DMS 273 (cell line): ENCODE measurements at regions not wholly inside any gene's neighbourhood (a gene's known extent, or its start where the extent isn't known, plus 50 kb on each side); places are given as distances from the start of the nearest gene placed in this dataset.
A peak's percentile ranks its signal among the peaks of the same experiment; 100 is the strongest.

Experiments
- DNase-seq: peaks from one replicate; lab custom pipeline; 2025; ENCODE audit not compliant: unreplicated experiment; lab: John Stamatoyannopoulos, UW

DNA sequence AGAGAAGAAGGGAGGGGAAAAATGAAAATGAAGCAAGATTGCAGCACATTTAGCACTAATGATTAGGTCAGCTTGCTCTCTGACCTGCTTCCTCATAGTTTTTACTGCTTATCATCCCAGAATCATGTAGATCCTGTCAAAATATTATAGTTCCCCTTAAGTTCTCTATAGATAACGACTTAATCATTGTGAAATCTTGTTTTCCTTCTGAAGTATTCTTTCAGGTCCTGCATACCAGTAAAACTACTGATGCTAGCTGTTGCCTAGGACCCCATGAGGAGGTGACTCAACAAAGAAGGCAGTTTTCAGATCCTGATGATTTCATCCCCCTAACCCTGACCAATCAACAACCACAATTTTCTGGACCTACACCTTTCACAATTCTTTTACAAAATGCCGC is 1131.7 kb downstream of the SLITRK5 start:
- DNase-seq = no peak

DNA sequence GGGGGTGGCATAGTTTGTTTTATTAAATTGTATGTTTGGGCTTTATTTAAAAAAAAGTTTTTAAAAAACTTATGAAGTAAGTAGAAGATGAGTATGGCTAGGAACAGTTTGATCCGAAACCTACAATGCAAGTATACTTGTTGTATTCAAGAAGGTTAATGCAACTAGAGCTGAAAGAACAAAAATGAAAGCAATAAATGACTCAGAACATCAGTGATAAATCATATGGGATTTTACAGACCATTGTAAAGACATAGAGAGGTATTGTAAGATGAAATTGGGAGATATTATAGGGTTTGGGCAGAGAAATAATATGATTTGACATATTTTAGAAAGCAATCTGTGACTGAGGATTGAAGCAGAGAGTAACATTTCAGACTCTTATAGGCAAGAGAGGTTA is 1135.3 kb downstream of the SLITRK5 start:
- no peak for DNase-seq

DNA sequence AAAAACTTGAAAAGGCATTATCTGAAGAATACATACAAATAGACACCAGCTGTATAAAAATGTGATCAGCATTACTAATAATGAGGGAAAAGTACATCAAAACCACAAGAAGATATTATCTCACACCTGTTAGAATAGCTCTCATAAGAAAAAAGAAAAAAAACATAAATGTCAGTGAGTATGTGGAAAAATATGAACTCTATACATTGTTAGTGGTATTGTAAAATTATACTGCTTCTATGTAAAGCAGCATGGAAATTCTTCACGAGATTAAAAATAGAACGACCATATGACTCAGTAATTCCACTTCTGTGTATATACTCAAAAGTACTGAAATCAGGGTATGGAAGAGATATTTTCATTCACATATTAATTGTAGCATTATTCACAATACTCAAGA is 1146.4 kb downstream of the SLITRK5 start:
- DNase-seq = no peak

DNA sequence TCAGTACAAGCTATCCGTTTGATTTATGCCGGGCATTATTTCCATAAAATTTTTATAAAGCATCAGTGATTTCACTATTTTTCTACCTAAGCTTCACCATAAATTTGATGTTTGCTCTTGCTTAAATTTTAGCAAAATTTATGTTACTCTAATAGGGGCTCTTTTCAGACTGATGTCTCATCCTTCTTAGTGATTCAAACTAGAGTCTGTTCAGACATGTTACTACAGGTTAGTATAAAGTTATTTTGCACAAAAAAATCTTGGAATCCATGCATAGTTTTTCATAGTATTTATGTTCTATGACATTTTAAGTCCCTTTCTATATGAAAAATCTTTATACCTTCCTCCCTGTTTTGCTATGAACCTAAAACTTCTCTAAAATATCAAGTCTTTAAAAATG is 1151.9 kb downstream of the SLITRK5 start:
- DNase-seq = no peak

DNA sequence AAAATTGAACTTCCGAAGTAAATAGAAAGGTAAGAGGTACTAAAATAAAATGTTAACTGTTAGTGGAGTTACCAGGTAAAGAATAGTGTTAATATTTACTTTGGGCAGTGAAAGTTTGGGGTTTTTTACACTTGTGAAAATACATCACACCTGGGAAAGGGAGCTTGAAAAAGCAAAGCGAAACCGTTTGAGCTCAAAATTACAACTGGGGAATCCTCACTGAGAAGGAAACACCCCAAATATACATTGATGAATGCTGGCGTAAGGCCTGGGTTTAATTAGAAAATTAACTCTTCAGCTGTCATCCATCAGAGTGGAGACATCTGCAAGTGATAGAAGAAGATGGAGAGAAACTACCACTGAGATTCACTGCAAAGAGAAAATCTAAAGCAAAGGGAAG is 1153.0 kb downstream of the SLITRK5 start:
- no peak for DNase-seq

DNA sequence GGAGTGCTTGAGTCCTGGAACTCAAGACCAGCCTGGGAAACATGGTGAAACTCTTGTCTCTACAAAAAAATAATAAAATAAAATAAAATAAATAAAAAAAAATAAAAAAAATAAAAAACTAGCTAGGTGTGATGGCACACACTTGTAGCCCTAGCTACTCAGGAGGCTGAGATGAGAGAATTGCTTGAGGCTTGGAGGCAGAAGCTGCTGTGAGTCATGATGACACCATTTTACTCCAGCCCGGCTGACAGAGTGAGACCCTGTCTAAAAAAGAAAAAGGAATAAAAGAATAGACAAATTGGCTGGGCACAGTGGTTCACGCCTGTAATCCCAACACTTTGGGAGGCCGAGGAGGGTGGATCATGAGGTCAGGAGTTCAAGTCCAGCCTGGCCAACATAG is 1168.9 kb downstream of the SLITRK5 start:
- no peak for DNase-seq

DNA sequence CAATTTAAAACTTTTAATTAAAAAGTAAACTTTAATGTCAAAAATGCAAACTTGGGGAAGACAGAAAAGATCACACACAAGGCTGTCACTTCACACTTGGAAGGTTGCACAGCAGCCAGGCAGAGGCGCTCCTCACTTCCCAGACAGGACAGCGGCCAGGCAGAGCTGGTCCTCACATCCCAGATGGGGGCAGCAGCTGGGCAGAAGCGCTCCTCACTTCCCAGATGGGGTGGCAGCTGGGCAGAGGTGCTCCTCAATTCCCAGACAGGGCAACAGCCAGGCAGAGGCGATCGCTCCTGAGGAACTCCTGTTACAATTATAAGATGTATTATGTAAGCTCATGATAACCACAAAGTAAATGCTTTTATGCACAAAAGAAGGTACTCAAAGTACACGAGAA is 1181.1 kb downstream of the SLITRK5 start:
- peak; percentile 2 for DNase-seq

DNA sequence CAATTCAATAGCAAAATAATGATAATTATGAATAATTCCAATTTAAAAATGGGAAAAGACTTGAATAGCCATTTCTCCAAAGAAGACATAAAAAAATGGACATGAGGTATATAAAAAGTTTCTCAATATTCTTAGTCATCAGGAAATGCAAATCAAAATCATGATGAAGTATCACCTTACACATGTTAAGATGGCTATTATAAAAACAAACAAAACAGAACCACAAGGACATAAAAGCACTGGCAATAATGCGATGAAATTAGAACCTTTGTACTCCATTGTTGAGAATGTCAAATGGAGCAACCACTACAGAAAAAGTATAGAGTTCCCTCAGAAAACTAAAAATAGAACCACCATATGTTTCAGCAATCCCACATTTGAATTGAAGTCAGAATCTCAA is 1186.1 kb downstream of the SLITRK5 start:
- DNase-seq = no peak

DNA sequence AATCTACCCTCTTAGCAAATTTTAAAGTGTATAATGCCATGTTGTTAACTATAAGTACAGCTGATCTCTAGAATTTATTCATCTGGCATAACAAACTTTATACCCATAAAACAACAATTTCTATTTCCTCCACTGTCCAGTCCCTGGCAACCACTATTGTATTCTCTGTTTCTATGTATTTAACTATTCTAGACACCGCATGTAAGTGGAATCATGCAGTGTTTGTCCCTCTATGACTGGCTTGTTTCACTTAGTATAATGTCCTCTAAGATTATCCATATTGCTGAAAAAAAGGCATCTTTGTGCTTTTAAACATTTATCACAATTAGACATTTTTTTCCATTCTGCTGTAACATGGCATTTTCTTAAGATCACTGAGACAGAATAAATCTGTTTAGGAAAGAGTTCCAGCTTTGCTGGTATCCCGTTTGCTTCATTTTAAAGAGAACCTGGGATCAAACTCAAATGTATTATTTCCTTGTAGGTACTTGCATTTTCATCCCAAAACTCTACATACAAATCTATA is 1191.0 kb downstream of the SLITRK5 start:
- no peak for DNase-seq

DNA sequence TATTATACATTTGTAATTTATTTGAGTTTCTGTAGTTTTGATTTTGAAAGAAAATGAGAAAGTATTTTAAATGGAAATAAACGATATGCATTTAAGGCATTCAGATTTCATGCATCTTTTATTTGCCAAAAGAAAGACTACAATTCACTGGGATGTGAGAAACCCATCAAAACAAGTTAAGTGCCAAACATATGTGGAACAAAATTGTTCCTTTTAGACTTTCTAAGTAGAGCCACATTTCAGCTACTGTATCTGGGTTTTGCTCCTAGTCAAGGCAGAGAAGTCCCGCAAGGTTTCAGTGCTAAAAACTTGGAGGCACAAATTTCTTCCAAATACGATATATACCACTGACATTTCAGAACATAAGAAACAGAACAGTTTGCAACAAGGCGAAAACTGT is 1191.9 kb downstream of the SLITRK5 start:
- DNase-seq = no peak

DNA sequence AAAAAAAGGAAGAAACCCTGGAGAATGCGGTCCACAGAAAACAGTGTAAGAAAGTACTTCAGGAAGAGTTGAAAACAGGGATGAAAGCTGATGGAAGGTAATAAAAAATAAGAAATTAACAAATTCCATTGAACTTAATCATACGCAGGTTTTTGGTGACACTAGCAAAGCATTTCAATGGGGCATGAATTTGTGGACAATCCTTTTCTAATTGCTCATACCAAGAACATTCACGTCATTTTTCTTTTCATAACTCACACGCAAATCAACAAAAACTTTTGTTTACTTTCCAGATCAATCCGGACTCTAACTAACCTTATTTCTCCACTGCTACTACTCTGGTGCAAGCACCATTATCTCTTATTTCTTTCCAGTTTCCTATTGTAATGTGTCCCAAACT is 1195.0 kb downstream of the SLITRK5 start:
- DNase-seq = no peak

DNA sequence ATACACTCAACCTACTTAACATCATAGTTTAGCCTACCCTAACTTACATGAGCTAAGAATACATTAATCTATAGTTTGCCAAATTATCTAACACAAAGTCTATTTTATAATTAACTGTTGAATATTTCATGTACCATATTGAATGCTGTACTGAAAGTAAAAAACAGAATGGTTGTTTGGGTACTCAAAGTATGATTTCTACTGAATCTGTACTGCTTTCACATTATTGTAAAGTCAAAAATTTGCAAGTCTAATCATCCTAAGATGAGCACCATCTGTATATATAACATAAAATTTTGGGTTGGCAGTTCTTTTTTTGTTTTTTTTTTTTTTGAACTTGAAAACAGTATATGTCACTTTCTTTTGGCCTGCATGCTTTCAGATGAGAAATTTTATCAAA is 1212.6 kb downstream of the SLITRK5 start:
- DNase-seq = no peak

DNA sequence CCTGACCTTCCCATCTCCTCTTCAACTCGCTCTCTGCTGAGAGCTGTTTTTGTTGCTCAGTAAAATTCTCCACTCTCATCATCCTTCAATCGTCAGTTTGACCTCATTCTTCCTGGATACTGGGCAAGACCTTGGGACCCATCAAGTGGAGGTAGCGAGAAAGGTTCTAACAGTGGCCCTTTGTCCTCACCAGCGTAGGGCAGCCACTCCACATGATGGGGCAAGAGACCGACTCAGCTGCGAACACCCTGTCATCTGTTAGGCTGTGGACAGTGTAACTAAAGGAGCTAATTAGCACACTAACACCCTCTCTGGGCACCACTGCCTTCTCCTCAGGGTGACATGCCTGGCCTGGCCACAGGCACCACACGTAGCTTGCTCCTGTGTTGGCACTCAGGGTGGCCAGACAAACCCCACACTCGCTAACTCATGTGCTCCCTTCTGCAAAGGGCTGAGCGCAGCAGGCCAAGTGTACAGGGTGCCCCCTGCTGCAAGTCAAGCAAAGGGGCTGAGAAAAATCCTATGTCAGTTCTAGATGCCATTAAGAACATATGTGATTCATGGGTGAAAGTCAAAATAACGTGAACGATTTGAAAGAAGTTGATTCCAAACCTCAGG is 1216.0 kb downstream of the SLITRK5 start:
- no peak for DNase-seq

DNA sequence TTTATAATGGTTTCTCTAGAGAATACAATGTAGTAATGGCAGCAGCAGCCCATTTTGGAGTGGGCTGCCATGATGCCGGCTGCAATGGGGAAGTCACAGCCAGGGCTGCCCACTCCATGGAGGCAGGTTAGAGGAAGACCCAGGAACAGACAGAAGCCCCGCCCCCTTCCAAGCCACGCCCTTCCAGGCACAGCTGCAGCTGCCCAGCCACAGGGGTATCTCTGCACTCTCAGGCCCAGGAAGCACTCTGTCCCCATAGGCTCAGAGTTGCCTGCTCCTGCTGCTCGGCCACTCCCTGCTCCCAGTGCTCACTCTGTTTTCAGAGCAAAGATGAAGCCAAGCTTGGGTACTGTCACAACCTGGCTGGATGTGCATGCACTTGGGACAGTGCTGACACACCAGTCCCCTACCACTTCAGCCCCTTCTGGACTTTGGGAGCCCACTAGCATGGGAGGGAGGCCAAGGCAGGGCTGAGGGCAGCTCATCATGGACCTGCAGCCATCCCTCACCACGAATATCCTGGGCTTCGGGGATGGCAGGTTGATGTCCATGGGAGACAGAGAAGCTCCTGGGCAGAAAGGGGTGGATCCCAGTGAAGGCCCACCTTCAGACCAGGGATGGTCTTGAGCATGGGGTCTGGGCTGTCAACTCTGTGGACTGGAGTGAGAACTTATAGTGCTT is 1224.2 kb downstream of the SLITRK5 start:
- peak; percentile 0 for DNase-seq

DNA sequence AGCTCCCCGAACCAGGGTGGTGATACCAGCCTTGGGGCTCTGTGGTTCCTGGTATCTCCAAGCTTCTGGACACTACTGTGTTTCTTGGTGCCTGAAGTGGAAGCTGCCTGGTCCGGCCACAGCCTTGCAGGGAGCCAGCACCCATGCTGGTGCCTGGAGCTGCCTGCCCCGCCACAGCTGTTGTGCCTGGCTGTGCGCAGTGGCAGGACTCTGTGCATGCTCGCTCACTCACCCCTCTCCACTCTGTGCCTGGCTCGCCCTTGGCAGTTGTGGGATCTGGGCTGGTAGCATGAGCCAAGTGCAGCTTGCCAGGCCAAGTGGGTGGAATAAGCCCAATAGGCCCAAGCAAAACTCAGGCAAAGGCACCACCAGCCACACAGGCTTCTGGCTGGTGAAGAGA is 1225.3 kb downstream of the SLITRK5 start:
- DNase-seq = no peak

DNA sequence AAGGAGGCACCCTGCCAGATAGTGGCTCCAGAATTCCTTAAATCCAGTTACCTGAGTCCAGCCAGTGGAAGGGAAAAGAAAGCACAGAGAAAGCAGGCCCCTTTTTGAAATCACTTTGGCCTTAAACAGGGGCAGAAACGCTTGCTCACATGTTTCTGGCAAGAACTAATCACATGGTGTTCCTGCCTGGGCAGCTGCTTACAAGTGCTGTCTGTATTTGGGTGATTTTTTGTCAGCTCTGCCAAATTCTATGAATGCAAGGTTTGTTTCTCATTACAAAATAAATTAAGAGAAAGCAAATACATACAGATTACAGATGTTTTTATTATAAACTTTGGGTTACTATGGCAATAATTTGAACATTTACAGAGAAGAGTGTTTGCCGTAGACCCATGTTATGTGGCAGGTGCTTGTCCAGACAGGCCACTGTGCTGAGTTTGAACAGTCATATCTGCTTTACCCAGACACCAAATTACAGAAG is 1237.8 kb downstream of the SLITRK5 start:
- DNase-seq = no peak

DNA sequence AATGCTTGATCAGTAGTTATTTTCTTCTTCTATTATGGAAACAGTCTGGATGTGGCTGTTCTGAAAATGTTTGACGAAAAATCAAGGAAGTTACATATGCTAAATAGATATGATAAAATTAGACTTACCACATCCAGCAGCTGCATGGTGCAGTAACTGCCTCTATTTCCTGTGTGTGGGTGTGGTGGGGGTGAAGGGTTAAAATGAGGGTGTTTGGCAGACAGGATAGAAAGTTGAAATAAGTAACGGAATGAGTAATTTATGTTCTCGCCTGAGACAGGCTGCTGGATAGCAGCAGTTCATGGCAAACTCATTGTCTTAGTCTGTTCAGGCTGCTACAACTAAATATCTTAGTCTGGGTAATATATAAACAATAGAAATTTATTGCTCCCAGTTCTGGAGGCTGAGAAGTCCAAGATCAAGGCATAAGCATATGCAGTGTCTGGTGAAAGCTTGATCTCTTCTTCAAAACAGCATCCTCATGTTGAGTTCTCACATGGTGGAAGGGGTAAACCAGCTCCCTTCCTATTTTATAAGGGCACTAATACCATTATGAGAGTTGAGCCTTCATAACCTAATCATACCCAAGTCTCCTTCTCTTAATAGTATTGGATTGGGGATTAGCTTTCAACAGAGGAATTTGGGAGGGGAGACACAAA is 1248.9 kb downstream of the SLITRK5 start:
- no peak for DNase-seq

DNA sequence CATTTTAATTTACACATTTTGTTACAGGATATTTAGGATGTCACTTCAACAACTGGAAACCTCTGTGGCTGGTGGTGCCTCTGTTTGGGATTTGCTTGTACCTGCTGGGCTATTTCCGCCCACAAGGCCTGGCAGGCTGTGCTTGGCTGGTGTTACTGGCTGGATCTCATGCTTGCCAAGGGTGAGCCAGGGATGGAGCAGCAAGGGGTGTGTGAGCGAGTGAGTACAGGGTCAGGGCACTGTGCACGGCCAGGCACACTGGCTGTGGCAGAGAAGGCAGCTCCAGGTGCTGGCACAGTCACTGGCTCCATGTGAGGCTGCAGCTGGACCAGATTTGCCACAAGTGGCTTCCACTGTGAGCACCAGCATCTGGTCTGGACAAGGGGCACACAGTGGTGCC is 1254.8 kb downstream of the SLITRK5 start:
- no peak for DNase-seq

DNA sequence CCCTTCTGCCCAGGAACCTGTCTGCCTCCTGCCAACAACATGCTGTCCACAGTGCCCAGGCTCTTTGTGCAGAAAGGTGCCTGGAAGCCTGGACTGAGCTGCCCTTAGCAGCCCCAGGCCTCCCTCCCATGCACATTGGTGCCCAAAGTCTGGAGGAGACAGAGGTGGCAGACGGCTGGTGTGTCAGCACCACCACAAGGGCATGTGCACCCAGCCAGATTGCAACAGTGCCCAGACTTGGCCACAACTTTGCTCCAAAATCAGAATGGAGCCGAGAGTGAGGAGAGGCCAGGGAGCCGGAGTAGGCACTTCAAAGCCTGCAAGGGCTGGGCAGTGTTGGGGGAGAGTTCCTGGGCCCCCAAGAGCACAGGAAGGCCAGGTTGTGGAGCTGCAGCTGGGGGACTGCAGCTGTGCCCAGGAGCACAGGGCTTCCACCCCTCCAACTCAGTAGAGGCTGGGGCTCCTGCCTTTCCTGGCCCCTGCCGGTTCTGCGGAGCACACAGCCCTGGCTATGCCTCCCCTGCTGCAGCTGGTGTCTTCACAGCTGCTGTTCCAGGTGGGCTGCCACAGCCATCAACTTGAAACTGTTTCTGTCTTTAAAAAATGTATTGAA is 1255.8 kb downstream of the SLITRK5 start:
- no peak for DNase-seq

DNA sequence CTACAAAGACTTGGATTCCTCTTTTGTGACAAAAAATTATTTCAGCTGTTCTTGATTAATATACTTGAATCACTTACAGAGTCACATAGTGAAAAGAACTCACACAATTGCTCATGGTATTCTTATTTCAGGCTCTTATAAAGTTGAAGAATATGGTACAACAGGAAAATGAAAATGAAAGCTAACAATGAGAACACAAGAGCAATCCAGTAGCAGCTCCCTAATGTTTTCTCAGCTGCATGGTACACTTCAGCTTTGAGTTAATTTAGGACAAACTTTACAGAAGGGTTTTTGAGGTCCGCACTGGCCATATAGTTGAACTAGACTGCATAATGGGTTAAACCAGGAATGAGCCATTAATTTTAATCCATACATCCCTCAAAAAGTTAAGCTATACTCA is 1261.8 kb downstream of the SLITRK5 start:
- no peak for DNase-seq

DNA sequence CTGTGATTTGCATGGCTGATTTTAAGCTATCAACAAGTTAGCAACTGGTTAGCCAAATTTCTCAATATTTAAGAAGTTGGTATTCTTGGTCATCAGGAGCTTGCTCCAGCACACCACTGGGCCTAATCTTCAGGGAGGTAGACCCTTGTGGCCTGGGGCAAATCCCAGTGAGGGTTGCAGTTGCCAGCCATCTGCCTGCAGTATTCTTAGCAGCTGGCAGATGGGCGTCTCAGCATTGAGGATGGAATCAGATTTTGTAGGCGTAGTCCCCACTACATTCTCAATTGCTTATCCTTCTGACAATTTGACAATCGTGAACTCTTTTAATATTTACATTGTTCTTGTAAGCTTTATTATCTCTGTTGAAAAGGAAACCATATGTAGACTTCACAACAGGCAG is 1266.2 kb downstream of the SLITRK5 start:
- peak; percentile 25 for DNase-seq

DNA sequence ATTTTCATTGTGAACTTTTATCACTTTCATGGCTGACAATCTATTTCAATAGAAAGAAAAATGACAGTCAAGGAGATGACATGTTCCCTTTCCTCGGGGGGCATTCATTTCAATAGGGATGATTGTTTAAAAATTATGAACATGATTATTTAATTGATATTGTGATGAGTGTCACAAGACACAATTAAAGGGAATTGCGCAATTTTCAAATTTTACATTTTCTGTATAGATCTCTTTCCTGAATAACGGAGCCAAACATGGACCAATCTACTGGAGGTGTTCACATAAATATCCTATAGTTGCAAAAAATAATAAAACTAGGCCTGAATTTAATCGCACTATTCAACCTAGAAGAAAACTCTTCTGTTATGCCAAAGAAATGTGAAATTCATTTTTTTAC is 1274.6 kb downstream of the SLITRK5 start:
- DNase-seq = no peak
